Nephron progenitor cell (in vitro differentiated cells): ENCODE measurements at regions not wholly inside any gene's neighbourhood (a gene's known extent, or its start where the extent isn't known, plus 50 kb on each side); places are given as distances from the start of the nearest gene placed in this dataset.

ENCODE experiments used
- DNase-seq: peaks from one replicate; pipeline ENCODE4 v3.0.0; 2021
- H3K27ac Mint-ChIP-seq: 2 replicates; pipeline ENCODE4 v1.8.0; 2021; ENCODE audit warnings: mild to moderate bottlenecking, moderate library complexity, mixed read lengths
- H3K27me3 Mint-ChIP-seq: 2 replicates; pipeline ENCODE4 v1.8.0; 2021; ENCODE audit warnings: mild to moderate bottlenecking, low read depth, mixed read lengths; ENCODE audit not compliant: poor library complexity
- H3K36me3 Mint-ChIP-seq: 2 replicates; pipeline ENCODE4 v1.8.0; 2021; ENCODE audit warnings: low read depth, mixed read lengths
- H3K4me1 Mint-ChIP-seq: 2 replicates; pipeline ENCODE4 v1.8.0; 2021; ENCODE audit warnings: mixed read lengths
- H3K4me3 Mint-ChIP-seq: 2 replicates; pipeline ENCODE4 v1.8.0; 2021; ENCODE audit warnings: mild to moderate bottlenecking, moderate library complexity, mixed read lengths
- H3K9me3 Mint-ChIP-seq: 2 replicates; pipeline ENCODE4 v1.8.0; 2021; ENCODE audit warnings: mild to moderate bottlenecking, moderate library complexity, mixed read lengths
- TF ChIP-seq, protein P1 (sequence below): fragments of 200-600 bp; sonication (generic); IDR thresholded peaks from 2 replicates; pipeline ENCODE4 v1.5.0; 2021; ENCODE audit warnings: antibody characterized with exemption

DNA sequence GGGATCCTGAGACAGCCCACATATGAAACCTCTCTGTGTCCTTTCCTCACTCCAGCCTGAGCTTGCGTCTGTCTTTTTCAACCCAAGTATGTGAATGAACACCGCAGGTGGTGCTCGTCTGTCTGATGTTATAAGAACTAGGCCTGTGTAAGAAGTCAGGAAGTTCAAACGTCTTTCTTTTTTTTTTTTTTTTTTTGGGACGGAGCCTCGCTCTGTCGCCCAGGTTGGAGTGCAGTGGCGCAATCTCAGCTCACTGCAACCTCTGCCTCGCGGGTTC, 92.3 kb downstream of the ANKRD10 start:
- H3K27ac Mint-ChIP-seq = no peak overlapping the region
- H3K27me3 Mint-ChIP-seq = peaks cover 4% of the 10 kb centered on the region
- H3K4me1 Mint-ChIP-seq = peaks cover 15% of the 10 kb centered on the region
- no peak for DNase-seq
- TF ChIP-seq, protein P1, sequence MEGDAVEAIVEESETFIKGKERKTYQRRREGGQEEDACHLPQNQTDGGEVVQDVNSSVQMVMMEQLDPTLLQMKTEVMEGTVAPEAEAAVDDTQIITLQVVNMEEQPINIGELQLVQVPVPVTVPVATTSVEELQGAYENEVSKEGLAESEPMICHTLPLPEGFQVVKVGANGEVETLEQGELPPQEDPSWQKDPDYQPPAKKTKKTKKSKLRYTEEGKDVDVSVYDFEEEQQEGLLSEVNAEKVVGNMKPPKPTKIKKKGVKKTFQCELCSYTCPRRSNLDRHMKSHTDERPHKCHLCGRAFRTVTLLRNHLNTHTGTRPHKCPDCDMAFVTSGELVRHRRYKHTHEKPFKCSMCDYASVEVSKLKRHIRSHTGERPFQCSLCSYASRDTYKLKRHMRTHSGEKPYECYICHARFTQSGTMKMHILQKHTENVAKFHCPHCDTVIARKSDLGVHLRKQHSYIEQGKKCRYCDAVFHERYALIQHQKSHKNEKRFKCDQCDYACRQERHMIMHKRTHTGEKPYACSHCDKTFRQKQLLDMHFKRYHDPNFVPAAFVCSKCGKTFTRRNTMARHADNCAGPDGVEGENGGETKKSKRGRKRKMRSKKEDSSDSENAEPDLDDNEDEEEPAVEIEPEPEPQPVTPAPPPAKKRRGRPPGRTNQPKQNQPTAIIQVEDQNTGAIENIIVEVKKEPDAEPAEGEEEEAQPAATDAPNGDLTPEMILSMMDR = no peak
- peaks cover 6% of the 10 kb centered on the region for H3K9me3 Mint-ChIP-seq
- no peaks in the 10 kb centered on the region for H3K36me3 Mint-ChIP-seq
- no peak overlapping the region for H3K4me3 Mint-ChIP-seq

DNA sequence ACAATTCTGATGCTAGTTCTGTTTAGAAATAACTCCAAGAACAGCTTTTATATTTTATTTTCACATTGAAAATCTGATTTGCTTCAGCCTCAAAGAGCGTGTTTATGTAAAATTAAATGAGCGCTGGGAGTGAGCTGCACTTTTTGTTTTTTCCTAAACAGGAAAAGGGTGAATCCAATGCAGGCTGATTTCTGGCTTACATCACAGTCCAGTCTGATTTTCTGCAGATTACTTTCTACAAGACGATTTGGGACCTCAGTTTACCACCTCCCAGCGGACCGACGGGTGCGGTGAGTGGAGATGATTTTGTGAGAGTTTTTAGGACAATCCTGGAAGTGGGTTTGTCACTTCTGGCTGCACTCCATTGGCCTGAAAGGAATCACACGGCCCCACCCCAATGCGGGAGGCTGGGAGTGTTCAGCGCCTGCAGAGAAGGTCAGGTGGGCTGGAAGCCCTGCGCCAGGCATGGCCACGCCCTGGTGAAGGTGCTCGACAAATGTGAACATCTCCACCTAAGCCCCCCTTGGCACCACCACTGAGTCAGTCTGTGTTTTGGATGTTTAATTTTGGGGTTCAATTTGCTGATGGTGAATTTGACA, 90.1 kb downstream of the ANKRD10 start:
- H3K4me3 Mint-ChIP-seq = no peak overlapping the region
- H3K9me3 Mint-ChIP-seq = peaks cover 6% of the 10 kb centered on the region
- no peaks in the 10 kb centered on the region for H3K36me3 Mint-ChIP-seq
- no peak overlapping the region for H3K27ac Mint-ChIP-seq
- peaks cover 4% of the 10 kb centered on the region for H3K27me3 Mint-ChIP-seq
- DNase-seq = no peak
- TF ChIP-seq, protein P1 = no peak
- H3K4me1 Mint-ChIP-seq = peaks cover 5% of the 10 kb centered on the region

DNA sequence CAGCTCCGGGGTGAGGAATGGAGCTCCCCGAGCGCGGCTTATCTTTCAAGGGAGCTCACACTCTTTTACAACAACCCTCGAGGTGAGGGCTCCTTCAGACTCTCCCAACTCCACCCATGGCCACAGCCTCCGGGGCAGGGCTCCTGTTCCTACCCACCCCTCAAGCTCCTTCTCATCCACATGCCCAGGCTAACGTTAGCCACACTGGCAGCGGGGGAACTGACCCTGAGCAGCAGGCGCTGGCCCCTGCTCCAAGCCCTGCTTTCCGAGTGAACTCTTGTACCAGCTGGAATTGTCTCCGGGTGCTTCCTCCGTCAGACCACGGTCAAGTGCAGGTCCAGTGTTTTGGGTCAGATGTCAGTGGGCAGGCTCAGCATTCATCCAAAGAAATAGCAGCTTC, 89.4 kb downstream of the ANKRD10 start:
- H3K4me1 Mint-ChIP-seq = peaks cover under 1% of the 10 kb centered on the region
- no peaks in the 10 kb centered on the region for H3K36me3 Mint-ChIP-seq
- TF ChIP-seq, protein P1 = no peak
- H3K27me3 Mint-ChIP-seq = peaks cover 8% of the 10 kb centered on the region
- peaks cover 6% of the 10 kb centered on the region for H3K9me3 Mint-ChIP-seq
- no peak overlapping the region for H3K27ac Mint-ChIP-seq
- H3K4me3 Mint-ChIP-seq = no peak overlapping the region
- no peak for DNase-seq

DNA sequence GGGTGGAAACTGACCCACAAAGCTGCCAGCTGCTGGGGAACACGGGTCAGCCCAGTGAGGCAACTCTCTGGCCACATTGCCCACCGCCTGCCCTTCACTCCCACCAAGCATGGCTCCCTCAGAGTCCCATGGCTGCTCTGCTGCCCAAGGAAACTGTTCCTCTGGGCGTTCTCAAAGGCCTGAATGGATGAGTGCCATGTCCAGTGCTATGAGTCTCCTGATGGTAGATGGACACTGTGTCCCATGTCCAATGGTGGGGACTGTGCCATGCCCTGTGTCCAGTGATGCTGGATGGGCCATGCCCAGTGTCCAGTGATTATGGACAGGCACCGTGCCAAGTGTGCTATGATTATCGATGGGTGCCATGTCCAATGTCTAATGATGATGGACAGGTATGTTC, 88.8 kb downstream of the ANKRD10 start:
- H3K9me3 Mint-ChIP-seq = peaks cover 6% of the 10 kb centered on the region
- H3K4me1 Mint-ChIP-seq = peaks cover 4% of the 10 kb centered on the region
- H3K27me3 Mint-ChIP-seq = peaks cover 8% of the 10 kb centered on the region

DNA sequence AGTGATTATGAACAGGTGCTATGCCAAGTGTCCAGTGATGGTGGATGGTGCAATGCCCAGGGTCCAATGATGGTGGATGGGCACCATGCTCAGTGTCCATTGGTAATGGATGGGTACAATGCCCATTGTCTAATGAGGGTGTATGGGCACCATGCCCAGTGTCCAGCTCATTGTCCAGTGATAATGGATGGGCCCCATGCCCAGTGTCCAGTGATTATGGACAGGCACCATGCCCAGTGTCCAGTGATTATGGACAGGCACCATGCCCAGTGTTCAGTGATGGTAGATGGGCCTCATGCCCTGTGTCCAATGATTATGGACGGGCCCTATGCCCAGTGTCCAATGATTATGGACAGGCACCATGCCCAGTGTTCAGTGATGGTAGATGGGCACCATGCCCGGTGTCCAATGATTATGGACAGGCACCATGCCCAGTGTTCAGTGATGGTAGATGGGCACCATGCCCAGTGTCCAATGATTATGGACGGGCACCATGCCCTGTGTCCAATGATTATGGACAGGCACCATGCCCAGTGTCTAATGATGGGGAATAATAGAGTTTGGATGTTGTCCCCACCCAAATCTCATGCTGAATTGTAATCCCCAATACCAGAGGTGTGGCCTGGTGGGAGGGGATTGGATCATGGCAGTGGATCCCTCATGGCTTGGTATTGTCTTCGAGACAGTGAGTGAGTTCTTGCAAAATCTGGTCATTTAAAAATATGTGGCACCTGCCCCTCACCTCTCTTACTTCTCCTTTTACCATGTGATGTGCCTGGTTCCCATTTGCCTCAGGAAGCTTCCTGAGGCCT, 87.8 kb downstream of the ANKRD10 start:
- TF ChIP-seq, protein P1 = no peak
- Mint-ChIP-seq H3K4me3 (no peak overlapping the region), H3K27ac (no peak overlapping the region), H3K36me3 (no peaks in the 10 kb centered on the region), H3K27me3 (peaks cover 8% of the 10 kb centered on the region), H3K9me3 (peaks cover 4% of the 10 kb centered on the region), H3K4me1 (peaks cover 7% of the 10 kb centered on the region)
- no peak for DNase-seq

More for the DNA sequence above, 88.8 kb downstream of the ANKRD10 start:
- Mint-ChIP-seq H3K27ac (no peak overlapping the region), H3K36me3 (no peaks in the 10 kb centered on the region), H3K4me3 (no peak overlapping the region)
- no peak for DNase-seq
- TF ChIP-seq, protein P1 = no peak
